Neural cell (in vitro differentiated cells): ENCODE measurements at regions not wholly inside any gene's neighbourhood (a gene's known extent, or its start where the extent isn't known, plus 50 kb on each side); places are given as distances from the start of the nearest gene placed in this dataset.

Source experiments
- H2AFZ ChIP-seq: fragments of 200-600, 300-800 bp; sonication (generic), shearing (Covaris generic); 2 replicates; pipeline ENCODE4 v1.6.0; 2014; ENCODE audit warnings: low read depth, mild to moderate bottlenecking, antibody characterized with exemption, low read length, moderate library complexity
- H3F3A ChIP-seq: fragments of 200-600 bp; shearing (Covaris generic); 2 replicates; pipeline ENCODE4 v1.6.1; 2016; ENCODE audit warnings: mild to moderate bottlenecking, moderate library complexity, mixed read lengths, antibody characterized with exemption, low read length; ENCODE audit not compliant: insufficient read depth, poor library complexity, severe bottlenecking
- H3K27ac ChIP-seq: fragments of 200-600, 300-800 bp; sonication (generic), shearing (Covaris generic); 2 replicates; pipeline ENCODE4 v1.5.1; 2014; ENCODE audit warnings: mild to moderate bottlenecking, low read length, moderate library complexity
- H3K27me3 ChIP-seq: fragments of 300-800, 200-600 bp; sonication (generic), shearing (Covaris generic); 2 replicates; pipeline ENCODE4 v1.6.0; 2014; ENCODE audit warnings: mild to moderate bottlenecking, low read depth, low read length, moderate library complexity; ENCODE audit not compliant: insufficient read depth
- H3K36me3 ChIP-seq: fragments of 300-800, 200-600 bp; sonication (generic), shearing (Covaris generic); 2 replicates; pipeline ENCODE4 v1.5.1; 2014; ENCODE audit warnings: mild to moderate bottlenecking, antibody characterized with exemption, low read length, moderate library complexity; ENCODE audit not compliant: insufficient read depth
- H3K4me2 ChIP-seq: fragments of 300-800, 200-600 bp; sonication (generic), shearing (Covaris generic); 2 replicates; pipeline ENCODE4 v1.6.0; 2014; ENCODE audit warnings: mild to moderate bottlenecking, low read length
- H3K4me3 ChIP-seq: fragments of 300-800, 200-600 bp; sonication (generic), shearing (Covaris generic); 2 replicates; pipeline ENCODE4 v1.5.1; 2014; ENCODE audit warnings: mild to moderate bottlenecking, low read length, moderate library complexity
- H3K79me2 ChIP-seq: fragments of 200-600 bp; shearing (Covaris generic); replicated peaks from 2 replicates; pipeline ENCODE4 v1.6.0; 2014; ENCODE audit warnings: mild to moderate bottlenecking, low read length, moderate library complexity; ENCODE audit not compliant: insufficient read depth
- H3K9ac ChIP-seq: fragments of 300-800, 200-600 bp; sonication (generic), shearing (Covaris generic); 2 replicates; pipeline ENCODE4 v1.6.1; 2016; ENCODE audit warnings: mild to moderate bottlenecking, low read length, mixed read lengths
- H3K9me2 ChIP-seq: fragments of 200-600 bp; shearing (Covaris generic); 2 replicates; pipeline ENCODE4 v1.6.1; 2016; ENCODE audit warnings: mild to moderate bottlenecking, low read length, mixed read lengths; ENCODE audit not compliant: insufficient read depth
- H3K9me3 ChIP-seq: fragments of 200-600, 300-800 bp; sonication (generic), shearing (Covaris generic); 2 replicates; pipeline ENCODE4 v1.6.1; 2016; ENCODE audit warnings: mild to moderate bottlenecking, mixed run types, low read length, moderate library complexity, mixed read lengths
- H4K20me1 ChIP-seq: fragments of 200-600 bp; shearing (Covaris generic); 2 replicates; pipeline ENCODE4 v1.6.1; 2016; ENCODE audit warnings: mild to moderate bottlenecking, mixed run types; ENCODE audit not compliant: insufficient read depth
- EP300 ChIP-seq: fragments of 450-650 bp; conservative IDR thresholded peaks from 2 replicates; pipeline ENCODE4 v1.6.1; 2014; ENCODE audit warnings: antibody characterized with exemption, mild to moderate bottlenecking, moderate library complexity; ENCODE audit not compliant: poor library complexity, severe bottlenecking
- EZH2 ChIP-seq: fragments of 200-600, 300-800 bp; shearing (Covaris generic), sonication (generic); IDR thresholded peaks from 2 replicates; pipeline ENCODE4 v1.6.1; 2014; ENCODE audit warnings: antibody characterized with exemption, low read length, borderline replicate concordance, mild to moderate bottlenecking; ENCODE audit not compliant: insufficient read depth, poor library complexity, severe bottlenecking
- MXI1 ChIP-seq: fragments of 450-650 bp; conservative IDR thresholded peaks from 2 replicates; pipeline ENCODE4 v1.6.1; 2014; ENCODE audit warnings: antibody characterized with exemption, mild to moderate bottlenecking; ENCODE audit not compliant: poor library complexity, severe bottlenecking
- POLR2AphosphoS5 ChIP-seq: IDR thresholded peaks from 2 replicates; pipeline ENCODE4 v1.6.1; 2012
- RAD21 ChIP-seq: fragments of 450-650 bp; conservative IDR thresholded peaks from 2 replicates; pipeline ENCODE4 v1.6.1; 2014; ENCODE audit warnings: antibody characterized with exemption, mild to moderate bottlenecking, moderate library complexity
- SMC3 ChIP-seq: fragments of 450-650 bp; conservative IDR thresholded peaks from 2 replicates; pipeline ENCODE4 v1.6.1; 2014; ENCODE audit warnings: antibody characterized with exemption, mild to moderate bottlenecking, moderate library complexity; ENCODE audit not compliant: poor library complexity
- TAF1 ChIP-seq: IDR thresholded peaks from 2 replicates; pipeline ENCODE4 v1.6.1; 2012; ENCODE audit warnings: low read depth
- TF ChIP-seq, protein P1 (sequence below): IDR thresholded peaks from 2 replicates; pipeline ENCODE4 v1.6.1; 2012; ENCODE audit warnings: borderline replicate concordance
- TF ChIP-seq, protein P2 (sequence below): fragments of 450-650 bp; IDR thresholded peaks from 2 replicates; pipeline ENCODE4 v1.5.1; 2014; ENCODE audit warnings: antibody characterized with exemption, mild to moderate bottlenecking, moderate library complexity; ENCODE audit not compliant: poor library complexity, severe bottlenecking

DNA sequence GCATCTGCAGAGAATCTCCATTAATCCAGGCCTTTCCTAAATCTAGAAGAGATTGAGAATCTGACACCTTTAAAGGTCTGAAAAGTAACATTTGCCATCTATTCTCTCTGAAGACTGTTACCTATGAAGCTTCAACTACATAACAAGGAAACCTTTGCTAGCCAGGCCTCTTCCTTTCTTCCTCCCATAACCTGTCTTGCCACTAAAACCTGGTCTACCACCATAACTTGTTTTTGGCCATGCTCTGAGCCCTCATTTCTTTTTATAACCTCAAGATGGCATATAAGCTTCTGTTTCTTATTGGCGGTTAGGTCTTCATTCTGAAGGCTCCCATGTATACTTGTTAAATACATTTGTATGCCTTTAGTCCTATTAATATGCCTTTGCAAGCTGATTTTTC, 348.4 kb upstream of the MEOX2 start:
- Histone ChIP-seq H3K9me3 (no peaks in the 10 kb centered on the region), H3K79me2 (no peaks in the 10 kb centered on the region), H3F3A (no peaks in the 10 kb centered on the region), H3K36me3 (no peaks in the 10 kb centered on the region), H3K4me2 (no peak overlapping the region), H4K20me1 (no peaks in the 10 kb centered on the region), H3K27ac (no peak overlapping the region), H3K9me2 (no peaks in the 10 kb centered on the region), H2AFZ (no peak overlapping the region), H3K27me3 (no peaks in the 10 kb centered on the region), H3K9ac (no peak overlapping the region), H3K4me3 (no peak overlapping the region)
- TF ChIP-seq POLR2AphosphoS5 = no peak
- TF ChIP-seq, protein P1, sequence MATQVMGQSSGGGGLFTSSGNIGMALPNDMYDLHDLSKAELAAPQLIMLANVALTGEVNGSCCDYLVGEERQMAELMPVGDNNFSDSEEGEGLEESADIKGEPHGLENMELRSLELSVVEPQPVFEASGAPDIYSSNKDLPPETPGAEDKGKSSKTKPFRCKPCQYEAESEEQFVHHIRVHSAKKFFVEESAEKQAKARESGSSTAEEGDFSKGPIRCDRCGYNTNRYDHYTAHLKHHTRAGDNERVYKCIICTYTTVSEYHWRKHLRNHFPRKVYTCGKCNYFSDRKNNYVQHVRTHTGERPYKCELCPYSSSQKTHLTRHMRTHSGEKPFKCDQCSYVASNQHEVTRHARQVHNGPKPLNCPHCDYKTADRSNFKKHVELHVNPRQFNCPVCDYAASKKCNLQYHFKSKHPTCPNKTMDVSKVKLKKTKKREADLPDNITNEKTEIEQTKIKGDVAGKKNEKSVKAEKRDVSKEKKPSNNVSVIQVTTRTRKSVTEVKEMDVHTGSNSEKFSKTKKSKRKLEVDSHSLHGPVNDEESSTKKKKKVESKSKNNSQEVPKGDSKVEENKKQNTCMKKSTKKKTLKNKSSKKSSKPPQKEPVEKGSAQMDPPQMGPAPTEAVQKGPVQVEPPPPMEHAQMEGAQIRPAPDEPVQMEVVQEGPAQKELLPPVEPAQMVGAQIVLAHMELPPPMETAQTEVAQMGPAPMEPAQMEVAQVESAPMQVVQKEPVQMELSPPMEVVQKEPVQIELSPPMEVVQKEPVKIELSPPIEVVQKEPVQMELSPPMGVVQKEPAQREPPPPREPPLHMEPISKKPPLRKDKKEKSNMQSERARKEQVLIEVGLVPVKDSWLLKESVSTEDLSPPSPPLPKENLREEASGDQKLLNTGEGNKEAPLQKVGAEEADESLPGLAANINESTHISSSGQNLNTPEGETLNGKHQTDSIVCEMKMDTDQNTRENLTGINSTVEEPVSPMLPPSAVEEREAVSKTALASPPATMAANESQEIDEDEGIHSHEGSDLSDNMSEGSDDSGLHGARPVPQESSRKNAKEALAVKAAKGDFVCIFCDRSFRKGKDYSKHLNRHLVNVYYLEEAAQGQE = no peak
- no peak for TF ChIP-seq SMC3
- TF ChIP-seq EZH2 = no peak
- no peak for TF ChIP-seq RAD21
- no peak for TF ChIP-seq EP300
- no peak for TF ChIP-seq MXI1
- TF ChIP-seq TAF1 = no peak
- TF ChIP-seq, protein P2, sequence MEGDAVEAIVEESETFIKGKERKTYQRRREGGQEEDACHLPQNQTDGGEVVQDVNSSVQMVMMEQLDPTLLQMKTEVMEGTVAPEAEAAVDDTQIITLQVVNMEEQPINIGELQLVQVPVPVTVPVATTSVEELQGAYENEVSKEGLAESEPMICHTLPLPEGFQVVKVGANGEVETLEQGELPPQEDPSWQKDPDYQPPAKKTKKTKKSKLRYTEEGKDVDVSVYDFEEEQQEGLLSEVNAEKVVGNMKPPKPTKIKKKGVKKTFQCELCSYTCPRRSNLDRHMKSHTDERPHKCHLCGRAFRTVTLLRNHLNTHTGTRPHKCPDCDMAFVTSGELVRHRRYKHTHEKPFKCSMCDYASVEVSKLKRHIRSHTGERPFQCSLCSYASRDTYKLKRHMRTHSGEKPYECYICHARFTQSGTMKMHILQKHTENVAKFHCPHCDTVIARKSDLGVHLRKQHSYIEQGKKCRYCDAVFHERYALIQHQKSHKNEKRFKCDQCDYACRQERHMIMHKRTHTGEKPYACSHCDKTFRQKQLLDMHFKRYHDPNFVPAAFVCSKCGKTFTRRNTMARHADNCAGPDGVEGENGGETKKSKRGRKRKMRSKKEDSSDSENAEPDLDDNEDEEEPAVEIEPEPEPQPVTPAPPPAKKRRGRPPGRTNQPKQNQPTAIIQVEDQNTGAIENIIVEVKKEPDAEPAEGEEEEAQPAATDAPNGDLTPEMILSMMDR = no peak

DNA sequence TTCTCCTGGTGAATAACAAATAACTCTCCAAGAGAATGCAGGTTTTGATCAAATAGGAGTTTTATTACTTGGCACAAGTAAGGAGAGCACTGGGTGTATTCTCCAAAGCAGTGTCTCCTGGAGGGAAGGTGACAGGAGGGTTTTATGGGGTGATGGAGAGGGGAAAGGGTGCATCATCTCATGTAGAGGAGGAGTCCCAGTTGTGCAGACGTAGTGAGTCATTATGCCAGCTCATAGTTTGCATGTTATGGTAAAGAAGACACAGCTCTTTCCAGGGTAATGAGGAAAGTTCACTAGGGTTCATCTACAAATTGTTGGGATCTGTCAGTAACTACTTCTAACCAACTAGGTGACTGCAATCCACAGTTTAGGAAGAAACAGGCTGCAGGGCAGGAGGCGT, 347.9 kb upstream of the MEOX2 start:
- no peaks in the 10 kb centered on the region for H3K9me2 ChIP-seq
- no peak overlapping the region for H3K27ac ChIP-seq
- no peak overlapping the region for H3K4me2 ChIP-seq
- no peaks in the 10 kb centered on the region for H3K27me3 ChIP-seq
- H3K4me3 ChIP-seq = no peak overlapping the region
- H3K79me2 ChIP-seq = no peaks in the 10 kb centered on the region
- no peak overlapping the region for H3K9ac ChIP-seq
- H3F3A ChIP-seq = no peaks in the 10 kb centered on the region
- H3K9me3 ChIP-seq = no peaks in the 10 kb centered on the region
- H3K36me3 ChIP-seq = no peaks in the 10 kb centered on the region
- TF ChIP-seq POLR2AphosphoS5 = no peak
- TF ChIP-seq SMC3 = no peak
- no peak for TF ChIP-seq RAD21
- no peak for TF ChIP-seq EP300
- TF ChIP-seq MXI1 = no peak
- no peak for TF ChIP-seq EZH2
- TF ChIP-seq, protein P2 = no peak
- no peak for TF ChIP-seq TAF1
- TF ChIP-seq, protein P1 = no peak
- no peaks in the 10 kb centered on the region for H4K20me1 ChIP-seq
- H2AFZ ChIP-seq = no peak overlapping the region
